HPDE6-E6E7 (cell line): ENCODE measurements at regions not wholly inside any gene's neighbourhood (a gene's known extent, or its start where the extent isn't known, plus 50 kb on each side); places are given as distances from the start of the nearest gene placed in this dataset.

Source experiments
- DNase-seq: peaks from one replicate; pipeline ENCODE4 v3.0.0; 2011; ENCODE audit warnings: missing footprints; ENCODE audit errors: extremely low spot score

DNA sequence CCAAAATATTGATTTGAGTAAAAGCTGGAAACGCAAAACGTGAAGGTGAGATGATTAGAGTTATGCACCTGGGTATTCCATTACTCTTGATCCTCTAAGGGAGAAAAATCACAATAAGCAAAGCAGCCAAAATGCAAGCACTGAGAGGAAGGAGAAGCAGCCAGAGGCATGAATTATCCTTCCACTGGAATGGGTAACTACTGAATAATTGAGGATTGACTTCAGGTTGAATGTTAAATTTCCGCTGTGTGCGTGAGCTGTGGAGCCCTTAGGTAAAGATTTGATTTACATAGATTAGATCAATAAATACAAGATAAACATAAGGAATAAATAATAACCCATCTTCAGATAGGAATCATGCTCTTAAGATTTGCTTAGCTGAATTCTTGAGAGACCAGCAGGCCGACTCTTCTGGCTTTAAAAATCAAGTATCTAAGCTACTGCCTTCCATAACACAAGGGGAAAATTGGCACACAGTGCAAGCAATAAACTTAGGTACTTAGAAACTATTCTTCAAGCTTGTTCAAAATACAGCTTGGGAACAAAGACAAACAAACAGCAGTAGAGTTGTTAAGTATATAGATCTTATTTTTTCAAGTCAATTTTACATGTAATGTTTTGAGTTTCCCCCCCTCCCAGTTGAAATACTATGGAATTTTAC, 1459.5 kb downstream of the ZPLD1 start:
- DNase-seq, result no peak

DNA sequence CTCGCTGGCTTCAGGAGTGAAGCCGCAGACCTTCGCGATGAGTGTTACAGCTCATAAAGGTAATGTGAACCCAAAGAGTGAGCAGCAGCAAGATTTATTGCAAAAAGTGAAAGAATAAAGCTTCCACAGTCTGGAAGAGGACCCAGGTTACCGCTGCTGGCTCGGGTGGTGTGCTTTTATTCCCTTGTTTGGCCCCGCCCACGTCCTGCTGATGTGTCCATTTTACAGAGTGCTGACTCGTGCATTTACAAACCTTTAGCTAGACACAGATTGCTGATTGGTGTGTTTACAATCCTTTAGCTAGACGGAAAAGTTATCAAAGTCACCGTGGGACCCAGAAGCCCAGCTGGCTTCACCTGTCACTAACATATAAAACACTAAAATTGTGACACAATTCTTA, 1464.5 kb downstream of the ZPLD1 start:
- no peak for DNase-seq

- DNase-seq, result no peak
Measured at GRCh38 chr3:103904991-103905390, 1461.7 kb upstream of the ALCAM start.

GRCh38 chr3:103906304-103906703, 1460.4 kb upstream of the ALCAM start:
- no peak for DNase-seq

DNA sequence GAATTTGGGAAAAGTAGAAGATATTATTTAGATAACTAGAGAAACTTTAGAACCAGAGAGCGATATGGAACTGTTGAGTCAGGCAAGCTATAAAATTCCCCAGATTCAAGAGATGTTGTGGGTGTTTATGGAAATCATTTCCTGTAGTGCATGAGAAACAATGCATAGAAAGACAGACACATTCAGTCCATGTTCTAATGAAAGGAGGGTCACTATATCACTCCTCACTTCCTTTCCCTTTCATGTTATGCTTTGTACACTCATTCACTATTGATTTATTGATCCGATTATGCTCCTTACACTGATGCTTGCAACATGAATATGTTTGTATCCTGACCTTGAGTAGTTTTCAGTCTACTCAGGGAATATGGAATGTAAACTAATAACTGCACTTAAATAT, 1459.9 kb upstream of the ALCAM start:
- DNase-seq, result no peak

GRCh38 chr3:103907567-103907966, 1459.1 kb upstream of the ALCAM start:
- DNase-seq, result no peak

- DNase-seq, result no peak
Measured at GRCh38 chr3:103909395-103909794, 1457.3 kb upstream of the ALCAM start.

GRCh38 chr3:103918336-103918735, 1448.4 kb upstream of the ALCAM start:
- no peak for DNase-seq

GRCh38 chr3:103919327-103919726, 1447.4 kb upstream of the ALCAM start:
- DNase-seq, result no peak

DNA sequence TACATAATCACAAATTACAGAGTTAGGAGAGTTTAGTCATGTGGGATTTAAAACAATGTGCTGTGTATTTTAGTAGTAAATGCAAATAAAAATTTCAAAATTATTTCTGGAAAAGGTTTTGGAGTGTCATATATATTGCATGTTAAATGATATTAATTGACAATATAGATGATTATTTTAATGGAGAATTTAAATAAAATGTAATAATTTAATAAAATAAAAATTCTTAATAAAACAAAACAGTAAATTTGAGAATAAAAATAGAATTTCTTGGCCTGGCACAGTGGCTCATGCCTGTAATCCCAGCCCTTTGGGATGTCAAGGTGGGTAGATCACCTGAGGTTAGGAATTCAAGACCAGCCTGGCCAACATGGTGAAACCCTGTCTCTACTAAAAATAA, 1442.8 kb upstream of the ALCAM start:
- DNase-seq, result no peak

DNA sequence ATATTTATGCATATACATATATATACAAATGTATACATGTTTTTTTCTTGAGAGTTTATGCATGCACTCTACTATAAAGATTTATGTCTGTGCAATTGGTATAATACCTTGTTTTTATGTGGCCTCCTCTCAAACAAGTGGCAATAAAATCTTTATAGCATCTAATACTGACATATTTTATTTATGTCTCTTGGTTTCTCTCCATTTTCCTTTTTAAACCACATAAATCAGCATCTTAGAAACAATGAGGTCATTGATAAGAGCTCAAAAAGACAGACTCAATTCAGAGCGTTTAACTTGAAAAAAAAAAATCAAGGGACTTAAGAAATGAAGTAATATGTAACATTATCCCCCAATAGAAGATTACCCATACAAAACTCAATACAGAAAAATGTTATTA, 1442.2 kb upstream of the ALCAM start:
- DNase-seq, result no peak

GRCh38 chr3:103926936-103927335, 1439.8 kb upstream of the ALCAM start:
- no peak for DNase-seq

GRCh38 chr3:103927896-103928295, 1438.8 kb upstream of the ALCAM start:
- DNase-seq, result no peak

- DNase-seq, result no peak
Measured at GRCh38 chr3:103937094-103937493, 1429.6 kb upstream of the ALCAM start.

DNA sequence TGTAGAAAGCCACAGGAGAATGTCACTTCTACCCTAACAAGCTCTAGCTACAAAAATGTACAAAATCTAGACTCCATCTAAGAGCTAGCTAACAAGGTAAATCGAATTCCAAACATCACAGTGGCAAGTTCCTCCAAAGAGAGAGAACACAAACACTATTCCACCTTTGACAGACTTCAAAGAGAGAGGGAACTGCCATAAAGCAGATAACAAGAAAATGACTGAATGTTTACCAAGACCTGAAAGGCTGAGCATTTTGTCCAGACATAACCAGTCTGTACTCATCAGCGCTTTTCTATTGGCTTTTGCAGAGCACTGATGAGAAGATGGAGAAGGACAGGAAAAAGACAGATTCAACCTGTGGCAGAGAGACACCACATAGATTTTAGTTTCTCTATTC, 1419.6 kb upstream of the ALCAM start:
- no peak for DNase-seq

- peak; percentile 2 for DNase-seq
Measured at GRCh38 chr3:103949693-103950092, 1417.0 kb upstream of the ALCAM start.

GRCh38 chr3:103950676-103951075, 1416.0 kb upstream of the ALCAM start:
- DNase-seq, result no peak

- no peak for DNase-seq
Measured at GRCh38 chr3:103953796-103954195, 1412.9 kb upstream of the ALCAM start.

DNA sequence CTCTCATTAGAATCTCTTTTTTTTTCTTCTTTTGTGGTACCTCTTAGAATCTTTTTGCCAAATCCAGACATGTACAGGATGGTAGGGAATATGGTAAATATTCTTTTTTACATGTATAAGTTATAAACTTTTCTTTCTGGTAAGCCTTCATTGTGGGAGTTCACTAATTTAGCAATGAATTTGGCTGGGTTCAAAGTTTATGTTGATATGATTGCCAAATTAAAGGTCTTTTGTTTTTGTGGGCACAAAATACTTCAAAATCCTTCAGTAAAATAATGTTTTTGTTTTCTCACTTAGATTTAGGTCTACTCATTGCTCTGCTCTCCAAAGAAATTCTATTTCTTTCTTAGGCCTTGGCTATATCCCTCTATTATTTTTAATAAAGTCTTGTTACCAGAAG, 1405.9 kb upstream of the ALCAM start:
- no peak for DNase-seq

- no peak for DNase-seq
Measured at GRCh38 chr3:103963599-103963998, 1403.1 kb upstream of the ALCAM start.

DNA sequence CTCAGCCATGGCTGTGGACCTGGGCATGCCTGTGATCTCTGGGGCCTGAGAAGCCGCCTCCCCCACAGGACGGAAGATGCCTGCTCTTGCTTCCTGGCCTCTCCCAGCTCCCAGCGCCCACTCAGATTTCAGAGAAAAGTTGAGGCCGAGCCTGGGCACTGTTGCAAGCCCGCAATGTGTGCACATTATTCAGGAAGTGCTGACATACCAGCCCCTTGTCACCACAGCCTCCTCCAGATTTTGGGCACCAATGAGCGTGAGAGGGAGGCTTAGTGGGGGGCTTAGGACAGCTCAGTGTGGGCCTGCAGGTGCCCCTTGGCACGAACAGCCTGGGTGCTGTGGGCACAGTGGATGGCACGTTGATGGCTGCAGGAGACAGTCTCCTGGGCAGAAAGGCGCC, 1400.9 kb upstream of the ALCAM start:
- DNase-seq, result no peak

DNA sequence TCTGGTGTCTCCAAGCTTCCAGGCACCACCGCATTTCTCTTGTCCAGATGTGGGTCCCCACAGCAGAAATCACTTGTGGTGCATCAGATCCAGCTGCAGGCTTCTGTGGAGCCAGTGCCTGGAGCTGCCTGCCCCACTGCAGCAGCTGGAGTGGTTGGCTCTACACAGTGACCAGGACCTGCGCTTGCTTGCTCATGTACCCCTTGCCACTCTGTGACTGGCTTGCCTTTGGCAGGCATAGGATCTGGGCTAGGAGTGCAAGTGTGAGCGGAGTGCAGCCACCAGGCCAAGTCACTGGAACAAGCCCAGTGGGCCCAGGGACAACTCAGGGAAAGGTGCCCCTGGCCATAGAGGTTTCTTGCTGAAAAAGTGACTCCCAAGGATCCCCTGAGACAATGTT, 1400.0 kb upstream of the ALCAM start:
- no peak for DNase-seq

GRCh38 chr3:103968131-103968530, 1398.6 kb upstream of the ALCAM start:
- no peak for DNase-seq

- DNase-seq, result no peak
Measured at GRCh38 chr3:103968751-103969150, 1398.0 kb upstream of the ALCAM start.
